LHCN-M2 (cell line): ENCODE measurements at regions not wholly inside any gene's neighbourhood (a gene's known extent, or its start where the extent isn't known, plus 50 kb on each side); places are given as distances from the start of the nearest gene placed in this dataset.
"Not testable (repeated sequence)": the region's sequence is repeated elsewhere in the genome, so short reads cannot be mapped to it uniquely, and the experiment has no call there.

Experiments
- DNase-seq: peaks from one replicate; pipeline ENCODE4 v3.0.0-alpha.2; 2012; ENCODE audit warnings: low read depth

- DNase-seq: no peak
Measured at GRCh38 chr13:61960981-61961380, 545.3 kb upstream of the PCDH20 start.

GRCh38 chr13:61954092-61954491 is 538.4 kb upstream of the PCDH20 start:
- DNase-seq: no peak

- DNase-seq: no peak
Measured at GRCh38 chr13:61950828-61951227, 535.2 kb upstream of the PCDH20 start.

- no peak for DNase-seq
Measured at GRCh38 chr13:61944329-61944929, 528.8 kb upstream of the PCDH20 start.

GRCh38 chr13:61935710-61936109 is 520.1 kb upstream of the PCDH20 start:
- DNase-seq: no peak

GRCh38 chr13:61927648-61928047 is 512.0 kb upstream of the PCDH20 start:
- DNase-seq: no peak

GRCh38 chr13:61918841-61919240 is 503.2 kb upstream of the PCDH20 start:
- DNase-seq: no peak

- DNase-seq: no peak
Measured at GRCh38 chr13:61916483-61916882, 500.8 kb upstream of the PCDH20 start.

- DNase-seq: no peak
Measured at GRCh38 chr13:61913183-61913582, 497.5 kb upstream of the PCDH20 start.

GRCh38 chr13:61908906-61909615 is 493.4 kb upstream of the PCDH20 start:
- DNase-seq: no peak

- DNase-seq: no peak
Measured at GRCh38 chr13:61905054-61905453, 489.4 kb upstream of the PCDH20 start.

GRCh38 chr13:61901946-61902541 is 486.4 kb upstream of the PCDH20 start:
- DNase-seq: no peak

GRCh38 chr13:61900033-61900432 is 484.4 kb upstream of the PCDH20 start:
- no peak for DNase-seq

GRCh38 chr13:61898207-61898606 is 482.6 kb upstream of the PCDH20 start:
- DNase-seq: no peak

GRCh38 chr13:61891401-61891800 is 475.8 kb upstream of the PCDH20 start:
- no peak for DNase-seq

- no peak for DNase-seq
Measured at GRCh38 chr13:61884830-61885229, 469.2 kb upstream of the PCDH20 start.

GRCh38 chr13:61880578-61881283 is 465.1 kb upstream of the PCDH20 start:
- DNase-seq: no peak

GRCh38 chr13:61878565-61878964 is 462.9 kb upstream of the PCDH20 start:
- not testable (repeated sequence) for DNase-seq

- no peak for DNase-seq
Measured at GRCh38 chr13:61874970-61875579, 459.4 kb upstream of the PCDH20 start.

GRCh38 chr13:61873717-61874116 is 458.1 kb upstream of the PCDH20 start:
- DNase-seq: no peak

GRCh38 chr13:61857198-61857597 is 441.5 kb upstream of the PCDH20 start:
- DNase-seq: no peak

GRCh38 chr13:61852116-61852619 is 436.5 kb upstream of the PCDH20 start:
- no peak for DNase-seq
